NB4 (cell line): ENCODE measurements at regions not wholly inside any gene's neighbourhood (a gene's known extent, or its start where the extent isn't known, plus 50 kb on each side); places are given as distances from the start of the nearest gene placed in this dataset.
"Not testable (repeated sequence)": the region's sequence is repeated elsewhere in the genome, so short reads cannot be mapped to it uniquely, and the experiment has no call there.

ENCODE experiments used
- DNase-seq: peaks from one replicate; pipeline ENCODE4 v3.0.0; 2010; ENCODE audit warnings: low read depth
- H3K4me3 ChIP-seq: one replicate; pipeline ENCODE4 v1.5.1; 2011; ENCODE audit warnings: mild to moderate bottlenecking, low read depth, low read length, moderate library complexity
- MAX ChIP-seq: IDR thresholded peaks from 2 replicates; pipeline ENCODE4 v1.6.1; 2011; ENCODE audit warnings: low read depth, low read length
- MYC ChIP-seq: IDR thresholded peaks from 2 replicates; pipeline ENCODE4 v1.6.1; 2011; ENCODE audit warnings: low read depth, low read length
- POLR2A ChIP-seq: IDR thresholded peaks from 2 replicates; pipeline ENCODE4 v1.6.1; 2011; ENCODE audit warnings: mild to moderate bottlenecking; ENCODE audit not compliant: insufficient read length; ENCODE audit errors: extremely low read depth
- TF ChIP-seq, protein P1 (sequence below): IDR thresholded peaks from one replicate; pipeline ENCODE4 v1.5.1; 2012; ENCODE audit warnings: low read depth, low read length

DNA sequence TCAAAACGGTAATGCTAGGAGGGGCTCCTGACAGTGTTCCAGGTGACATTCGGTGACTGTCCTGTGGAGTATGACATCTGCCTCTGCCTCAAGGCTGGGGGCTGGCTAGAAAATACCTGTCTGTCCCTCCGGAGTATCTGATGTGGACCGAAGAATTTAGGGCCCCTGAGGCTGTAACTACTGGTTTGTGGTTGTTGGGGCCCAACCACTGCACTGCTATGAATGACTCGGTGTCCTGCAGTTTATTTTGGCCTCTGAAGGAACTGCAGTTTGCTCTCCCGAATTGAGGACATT, 198.9 kb upstream of the CAND1 start:
- TF ChIP-seq MYC (no peak), MAX (no peak), POLR2A (no peak)
- TF ChIP-seq, protein P1, sequence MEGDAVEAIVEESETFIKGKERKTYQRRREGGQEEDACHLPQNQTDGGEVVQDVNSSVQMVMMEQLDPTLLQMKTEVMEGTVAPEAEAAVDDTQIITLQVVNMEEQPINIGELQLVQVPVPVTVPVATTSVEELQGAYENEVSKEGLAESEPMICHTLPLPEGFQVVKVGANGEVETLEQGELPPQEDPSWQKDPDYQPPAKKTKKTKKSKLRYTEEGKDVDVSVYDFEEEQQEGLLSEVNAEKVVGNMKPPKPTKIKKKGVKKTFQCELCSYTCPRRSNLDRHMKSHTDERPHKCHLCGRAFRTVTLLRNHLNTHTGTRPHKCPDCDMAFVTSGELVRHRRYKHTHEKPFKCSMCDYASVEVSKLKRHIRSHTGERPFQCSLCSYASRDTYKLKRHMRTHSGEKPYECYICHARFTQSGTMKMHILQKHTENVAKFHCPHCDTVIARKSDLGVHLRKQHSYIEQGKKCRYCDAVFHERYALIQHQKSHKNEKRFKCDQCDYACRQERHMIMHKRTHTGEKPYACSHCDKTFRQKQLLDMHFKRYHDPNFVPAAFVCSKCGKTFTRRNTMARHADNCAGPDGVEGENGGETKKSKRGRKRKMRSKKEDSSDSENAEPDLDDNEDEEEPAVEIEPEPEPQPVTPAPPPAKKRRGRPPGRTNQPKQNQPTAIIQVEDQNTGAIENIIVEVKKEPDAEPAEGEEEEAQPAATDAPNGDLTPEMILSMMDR: no peak
- H3K4me3 ChIP-seq: no peak overlapping the region
- DNase-seq: no peak

GRCh38 chr12:67070604-67071003, 198.6 kb upstream of the CAND1 start:
- TF ChIP-seq MYC (no peak), MAX (no peak), POLR2A (no peak)
- TF ChIP-seq, protein P1: no peak
- DNase-seq: no peak
- H3K4me3 ChIP-seq: no peak overlapping the region

DNA sequence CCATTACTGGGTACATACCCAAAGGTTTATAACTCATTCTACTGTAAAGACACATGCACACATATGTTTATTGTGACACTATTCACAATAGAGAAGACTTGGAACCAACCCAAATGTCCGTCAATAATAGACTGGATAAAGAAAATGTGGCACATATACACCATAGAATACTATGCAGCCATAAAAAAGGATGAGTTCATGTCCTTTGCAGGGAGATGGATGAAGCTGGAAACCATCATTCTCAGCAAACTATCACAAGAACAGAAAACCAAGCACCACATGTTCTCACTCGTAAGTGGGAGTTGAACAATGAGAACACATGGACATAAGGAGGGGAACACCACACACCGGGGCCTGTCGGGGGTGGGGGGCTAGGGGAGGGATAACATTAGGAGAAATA, 196.9 kb upstream of the CAND1 start:
- not testable (repeated sequence) for H3K4me3 ChIP-seq, DNase-seq

GRCh38 chr12:67073336-67073735, 195.8 kb upstream of the CAND1 start:
- H3K4me3 ChIP-seq: no peak overlapping the region
- DNase-seq: no peak
- TF ChIP-seq MAX: no peak
- TF ChIP-seq MYC: no peak
- TF ChIP-seq, protein P1: no peak
- no peak for TF ChIP-seq POLR2A

GRCh38 chr12:67074072-67074471, 195.1 kb upstream of the CAND1 start:
- H3K4me3 ChIP-seq: no peak overlapping the region
- DNase-seq: no peak
- TF ChIP-seq MYC: no peak
- no peak for TF ChIP-seq MAX
- TF ChIP-seq, protein P1: no peak
- TF ChIP-seq POLR2A: no peak

- H3K4me3 ChIP-seq: no peak overlapping the region
- DNase-seq: no peak
- TF ChIP-seq MYC (no peak), POLR2A (no peak), MAX (no peak)
- TF ChIP-seq, protein P1: no peak
Observed at GRCh38 chr12:67077617-67078016, 191.5 kb upstream of the CAND1 start.
